ENCODE measurements at regions not wholly inside any gene's neighbourhood (a gene's known extent, or its start where the extent isn't known, plus 50 kb on each side); places are given as distances from the start of the nearest gene placed in this dataset.

DNA sequence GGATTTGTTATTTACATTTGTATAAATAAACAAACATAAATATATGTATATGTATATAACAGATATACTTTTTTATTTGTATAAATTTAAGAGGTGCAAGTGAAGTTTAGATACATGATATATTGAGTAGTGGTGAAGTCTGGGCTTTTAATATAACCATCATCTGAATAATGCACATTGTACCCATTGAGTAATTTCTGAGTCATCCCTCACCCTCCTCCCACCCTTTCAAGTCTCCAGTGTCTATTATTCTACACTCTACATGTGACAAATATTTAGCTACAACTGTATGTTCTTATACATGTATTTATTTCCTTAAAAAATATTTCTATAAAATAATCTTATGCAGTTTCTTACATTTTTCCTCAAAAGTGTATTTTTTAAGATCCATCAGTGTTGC lies 358.7 kb upstream of the TFPI start:
- no peak overlapping the region for H3K4me3 ChIP-seq (ENCODE audit: insufficient read length, low read depth)
- no peak for DNase-seq (ENCODE audit: low read depth, low spot score)
- H3K27me3 ChIP-seq (ENCODE audit: insufficient read depth, insufficient read length) = no peaks in the 10 kb centered on the region

DNA sequence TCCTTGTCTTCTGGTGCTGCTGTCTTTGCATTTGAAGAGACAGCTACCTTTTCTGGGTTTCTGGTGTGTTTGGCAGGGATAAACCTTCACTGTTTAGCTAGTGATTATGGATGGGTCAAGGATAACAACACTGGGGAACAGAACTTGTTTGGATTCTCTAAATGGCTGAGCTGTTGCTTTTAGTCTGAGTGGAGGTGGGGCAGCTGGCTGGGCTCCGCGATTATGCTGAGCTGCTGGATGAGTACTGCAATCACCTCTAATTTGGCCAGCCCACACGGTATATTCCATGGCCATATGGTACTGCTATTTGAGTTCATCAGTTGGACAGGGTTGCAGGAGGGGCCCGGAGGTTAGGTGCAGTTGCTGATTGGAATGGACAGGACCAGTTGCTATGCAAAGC lies 361.6 kb upstream of the TFPI start:
- DNase-seq (ENCODE audit: low read depth, low spot score) = no peak
- H3K4me3 ChIP-seq (ENCODE audit: insufficient read length, low read depth) = no peak overlapping the region
- no peak overlapping the region for H3K9ac ChIP-seq (ENCODE audit: insufficient read length, low read depth)
- no peaks in the 10 kb centered on the region for H3K27me3 ChIP-seq (ENCODE audit: insufficient read depth, insufficient read length)
- H3K4me1 ChIP-seq (ENCODE audit: insufficient read depth, insufficient read length) = no peaks in the 10 kb centered on the region
- TF ChIP-seq ZNF274 (IDR thresholded peaks at IDR 0.05; ENCODE audit: low read depth, low read length) (no peak), YY1 (IDR thresholded peaks at IDR 0.05; ENCODE audit: insufficient read depth, insufficient read length) (no peak), SUZ12 (IDR thresholded peaks at IDR 0.05; ENCODE audit: extremely low read depth, insufficient read depth, insufficient read length) (no peak)
- H3K9me3 ChIP-seq (ENCODE audit: insufficient read depth, low read length) = no peaks in the 10 kb centered on the region
- H3K36me3 ChIP-seq (ENCODE audit: insufficient read depth, insufficient read length, low read length) = no peaks in the 10 kb centered on the region

More for the DNA sequence above, 358.7 kb upstream of the TFPI start:
- H3K9ac ChIP-seq (ENCODE audit: insufficient read length, low read depth) = no peak overlapping the region
- H3K36me3 ChIP-seq (ENCODE audit: insufficient read depth, insufficient read length, low read length) = no peaks in the 10 kb centered on the region
- no peaks in the 10 kb centered on the region for H3K9me3 ChIP-seq (ENCODE audit: insufficient read depth, low read length)
- TF ChIP-seq ZNF274 (IDR thresholded peaks at IDR 0.05; ENCODE audit: low read depth, low read length) (no peak), SUZ12 (IDR thresholded peaks at IDR 0.05; ENCODE audit: extremely low read depth, insufficient read depth, insufficient read length) (no peak), YY1 (IDR thresholded peaks at IDR 0.05; ENCODE audit: insufficient read depth, insufficient read length) (no peak)
- no peaks in the 10 kb centered on the region for H3K4me1 ChIP-seq (ENCODE audit: insufficient read depth, insufficient read length)

DNA sequence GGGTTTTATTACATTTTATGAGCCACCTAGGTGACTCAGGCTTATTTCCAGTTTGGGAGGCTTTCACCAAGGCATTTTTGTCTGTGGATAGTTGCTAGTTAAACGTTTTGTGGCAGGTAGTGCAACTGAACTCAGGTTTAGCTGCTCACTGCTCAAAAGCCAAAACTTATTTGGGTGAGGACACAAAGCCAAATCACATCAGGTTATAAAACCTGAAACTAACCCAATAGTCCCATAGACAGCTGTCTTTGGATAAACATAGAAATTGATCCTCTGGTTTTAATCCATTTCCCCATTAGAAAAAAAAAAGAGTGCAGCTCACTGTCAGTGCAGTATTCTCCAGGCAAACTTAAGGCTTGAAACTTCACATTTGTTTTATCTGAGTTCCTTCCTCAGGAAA lies 362.6 kb upstream of the TFPI start:
- Histone ChIP-seq H3K4me3 (ENCODE audit: insufficient read length, low read depth) (no peak overlapping the region), H3K9me3 (ENCODE audit: insufficient read depth, low read length) (no peaks in the 10 kb centered on the region), H3K36me3 (ENCODE audit: insufficient read depth, insufficient read length, low read length) (no peaks in the 10 kb centered on the region), H3K27me3 (ENCODE audit: insufficient read depth, insufficient read length) (no peaks in the 10 kb centered on the region), H3K9ac (ENCODE audit: insufficient read length, low read depth) (no peak overlapping the region), H3K4me1 (ENCODE audit: insufficient read depth, insufficient read length) (no peaks in the 10 kb centered on the region)
- TF ChIP-seq YY1 (IDR thresholded peaks at IDR 0.05; ENCODE audit: insufficient read depth, insufficient read length) = no peak
- DNase-seq (ENCODE audit: low read depth, low spot score) = no peak

DNA sequence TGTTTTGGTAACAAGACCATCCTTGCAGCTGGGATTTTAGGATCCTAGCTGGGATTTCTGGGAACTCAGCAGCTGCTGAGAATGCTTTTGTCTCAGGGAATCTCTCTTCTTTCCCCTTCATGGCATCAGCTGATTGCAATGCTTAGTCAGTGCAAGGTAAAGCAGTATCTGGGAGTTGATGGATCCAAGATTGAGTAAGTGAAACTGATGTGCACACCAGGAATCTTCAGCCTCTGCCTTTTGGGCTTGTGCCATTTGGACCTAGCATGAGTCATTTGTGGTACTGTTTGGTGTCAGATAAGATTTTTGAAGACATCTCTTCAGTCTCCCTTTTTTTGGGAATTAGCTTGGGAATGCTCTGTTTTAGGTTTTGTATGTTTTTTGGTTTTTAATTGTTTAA lies 363.3 kb upstream of the TFPI start:
- no peak for DNase-seq (ENCODE audit: low read depth, low spot score)
- no peaks in the 10 kb centered on the region for H3K36me3 ChIP-seq (ENCODE audit: insufficient read depth, insufficient read length, low read length)
- H3K27me3 ChIP-seq (ENCODE audit: insufficient read depth, insufficient read length) = no peaks in the 10 kb centered on the region
- no peak overlapping the region for H3K4me3 ChIP-seq (ENCODE audit: insufficient read length, low read depth)
- no peaks in the 10 kb centered on the region for H3K4me1 ChIP-seq (ENCODE audit: insufficient read depth, insufficient read length)
- no peak overlapping the region for H3K9ac ChIP-seq (ENCODE audit: insufficient read length, low read depth)
- no peak for TF ChIP-seq YY1 (IDR thresholded peaks at IDR 0.05; ENCODE audit: insufficient read depth, insufficient read length)
- TF ChIP-seq SUZ12 (IDR thresholded peaks at IDR 0.05; ENCODE audit: extremely low read depth, insufficient read depth, insufficient read length) = no peak
- no peak for TF ChIP-seq ZNF274 (IDR thresholded peaks at IDR 0.05; ENCODE audit: low read depth, low read length)
- no peaks in the 10 kb centered on the region for H3K9me3 ChIP-seq (ENCODE audit: insufficient read depth, low read length)

- no peaks in the 10 kb centered on the region for H3K36me3 ChIP-seq (ENCODE audit: insufficient read depth, insufficient read length, low read length)
- no peaks in the 10 kb centered on the region for H3K9me3 ChIP-seq (ENCODE audit: insufficient read depth, low read length)
- TF ChIP-seq YY1 (IDR thresholded peaks at IDR 0.05; ENCODE audit: insufficient read depth, insufficient read length) (no peak), SUZ12 (IDR thresholded peaks at IDR 0.05; ENCODE audit: extremely low read depth, insufficient read depth, insufficient read length) (no peak), ZNF274 (IDR thresholded peaks at IDR 0.05; ENCODE audit: low read depth, low read length) (no peak)
- H3K9ac ChIP-seq (ENCODE audit: insufficient read length, low read depth) = no peak overlapping the region
- H3K27me3 ChIP-seq (ENCODE audit: insufficient read depth, insufficient read length) = no peaks in the 10 kb centered on the region
- DNase-seq (ENCODE audit: low read depth, low spot score) = no peak
- H3K4me3 ChIP-seq (ENCODE audit: insufficient read length, low read depth) = no peak overlapping the region
- no peaks in the 10 kb centered on the region for H3K4me1 ChIP-seq (ENCODE audit: insufficient read depth, insufficient read length)
Measured at GRCh38 chr2:187918996-187919821, 365.0 kb upstream of the TFPI start.

GRCh38 chr2:187920511-187920910 lies 366.3 kb upstream of the TFPI start:
- Histone ChIP-seq H3K27me3 (ENCODE audit: insufficient read depth, insufficient read length) (no peaks in the 10 kb centered on the region), H3K9me3 (ENCODE audit: insufficient read depth, low read length) (no peaks in the 10 kb centered on the region), H3K36me3 (ENCODE audit: insufficient read depth, insufficient read length, low read length) (no peaks in the 10 kb centered on the region), H3K9ac (ENCODE audit: insufficient read length, low read depth) (no peak overlapping the region), H3K4me1 (ENCODE audit: insufficient read depth, insufficient read length) (no peaks in the 10 kb centered on the region), H3K4me3 (ENCODE audit: insufficient read length, low read depth) (no peak overlapping the region)
- no peak for DNase-seq (ENCODE audit: low read depth, low spot score)
- TF ChIP-seq ZNF274 (IDR thresholded peaks at IDR 0.05; ENCODE audit: low read depth, low read length) = no peak
- no peak for TF ChIP-seq YY1 (IDR thresholded peaks at IDR 0.05; ENCODE audit: insufficient read depth, insufficient read length)
- TF ChIP-seq SUZ12 (IDR thresholded peaks at IDR 0.05; ENCODE audit: extremely low read depth, insufficient read depth, insufficient read length) = no peak

GRCh38 chr2:187922846-187923245 lies 368.6 kb upstream of the TFPI start:
- H3K9ac ChIP-seq (ENCODE audit: insufficient read length, low read depth) = no peak overlapping the region

More at GRCh38 chr2:187922846-187923245, 368.6 kb upstream of the TFPI start:
- Histone ChIP-seq H3K9me3 (ENCODE audit: insufficient read depth, low read length) (no peaks in the 10 kb centered on the region), H3K36me3 (ENCODE audit: insufficient read depth, insufficient read length, low read length) (no peaks in the 10 kb centered on the region), H3K4me1 (ENCODE audit: insufficient read depth, insufficient read length) (no peaks in the 10 kb centered on the region), H3K4me3 (ENCODE audit: insufficient read length, low read depth) (no peak overlapping the region), H3K27me3 (ENCODE audit: insufficient read depth, insufficient read length) (no peaks in the 10 kb centered on the region)
- TF ChIP-seq SUZ12 (IDR thresholded peaks at IDR 0.05; ENCODE audit: extremely low read depth, insufficient read depth, insufficient read length) (no peak), ZNF274 (IDR thresholded peaks at IDR 0.05; ENCODE audit: low read depth, low read length) (no peak), YY1 (IDR thresholded peaks at IDR 0.05; ENCODE audit: insufficient read depth, insufficient read length) (no peak)
- DNase-seq (ENCODE audit: low read depth, low spot score) = no peak
